Adrenal gland (tissue), 9 donors: ENCODE measurements at regions not wholly inside any gene's neighbourhood (a gene's known extent, or its start where the extent isn't known, plus 50 kb on each side); places are given as distances from the start of the nearest gene placed in this dataset.

ENCODE experiments used
- DNase-seq, 7 donors: peaks; one replicate each; pipeline ENCODE4 v3.0.0-alpha.2; 2019 to 2020
- H3K27ac ChIP-seq, 5 donors: fragments of 200-600 bp; sonication (generic) in 4 of 5; 1 replicate in 3 of 5; 2 replicates in 2 of 5; pipeline versions ENCODE4 v1.5.1 to v1.8.0; 2016 to 2020; ENCODE audit warnings: mild to moderate bottlenecking in 1 of 5
- H3K27me3 ChIP-seq: fragments of 200-600 bp; 2 replicates; pipeline ENCODE4 v1.8.0; 2021
- H3K36me3 ChIP-seq, 2 donors: fragments of 200-600 bp; replicated peaks in 1 of 2; 1 replicate in 1 of 2; 2 replicates in 1 of 2; pipeline versions ENCODE4 v1.5.1 to v1.8.0; 2018 to 2022
- H3K4me1 ChIP-seq, 2 donors: fragments of 200-600 bp; replicated peaks in 1 of 2; 1 replicate in 1 of 2; 2 replicates in 1 of 2; pipeline versions ENCODE4 v1.5.1 to v1.8.0; 2018 to 2021
- H3K4me3 ChIP-seq, 4 donors: fragments of 200-600 bp; sonication (generic) in 3 of 4; one replicate each; pipeline ENCODE4 v1.5.1; 2016 to 2018
- H3K9me3 ChIP-seq, 3 donors: fragments of 200-600 bp; sonication (generic) in 1 of 3; replicated peaks in 1 of 3; 1 replicate in 2 of 3; 2 replicates in 1 of 3; pipeline versions ENCODE4 v1.5.1 to v1.8.0; 2016 to 2021
- POLR2A ChIP-seq, 2 donors: fragments of 450-650 bp; IDR thresholded peaks; one replicate each; pipeline ENCODE4 v1.6.1; 2017; ENCODE audit warnings: antibody characterized with exemption in 2 of 2, mild to moderate bottlenecking in 2 of 2, moderate library complexity in 1 of 2
- WGBS, 4 donors: extraction: QIAGEN DNeasy Blood & Tissue Kit in 2 of 4; methylation state at CpG; one replicate each; pipeline versions ENCODE4 v1.1.5 to v1.1.7; 2013 to 2017; 5-methylcytosine and 5-hydroxymethylcytosine counted together
- intact Hi-C, 2 donors: fragments of 100-400 bp; cut with DNase I; formaldehyde crosslinking; loops; one replicate each; pipeline versions ENCODE4 v1.14.1 to v1.15.0; 2022 to 2023
- TF ChIP-seq, protein P1 (sequence below), 6 experiments: fragments of 450-650 bp in 4 of 6; fragments of 200-600 bp in 2 of 6; sonication (generic) in 1 of 6; IDR thresholded peaks; 1 replicate in 5 of 6; 2 replicates in 1 of 6; pipeline versions ENCODE4 v1.5.1 to v1.8.0; 2016 to 2021; ENCODE audit warnings: antibody characterized with exemption in 6 of 6, mild to moderate bottlenecking in 2 of 6, moderate library complexity in 1 of 6
- donor health status: healthy with polysubstance abuse.
- donor health status: Bipolar disorder and iron deficiency.
- donor health status: DM: yes; HTN: yes; CAD: no.
- donor health status: DM: no; HTN: no; CAD: no.
- donor health status: DM: no; HTN: no; CAD: no.

DNA sequence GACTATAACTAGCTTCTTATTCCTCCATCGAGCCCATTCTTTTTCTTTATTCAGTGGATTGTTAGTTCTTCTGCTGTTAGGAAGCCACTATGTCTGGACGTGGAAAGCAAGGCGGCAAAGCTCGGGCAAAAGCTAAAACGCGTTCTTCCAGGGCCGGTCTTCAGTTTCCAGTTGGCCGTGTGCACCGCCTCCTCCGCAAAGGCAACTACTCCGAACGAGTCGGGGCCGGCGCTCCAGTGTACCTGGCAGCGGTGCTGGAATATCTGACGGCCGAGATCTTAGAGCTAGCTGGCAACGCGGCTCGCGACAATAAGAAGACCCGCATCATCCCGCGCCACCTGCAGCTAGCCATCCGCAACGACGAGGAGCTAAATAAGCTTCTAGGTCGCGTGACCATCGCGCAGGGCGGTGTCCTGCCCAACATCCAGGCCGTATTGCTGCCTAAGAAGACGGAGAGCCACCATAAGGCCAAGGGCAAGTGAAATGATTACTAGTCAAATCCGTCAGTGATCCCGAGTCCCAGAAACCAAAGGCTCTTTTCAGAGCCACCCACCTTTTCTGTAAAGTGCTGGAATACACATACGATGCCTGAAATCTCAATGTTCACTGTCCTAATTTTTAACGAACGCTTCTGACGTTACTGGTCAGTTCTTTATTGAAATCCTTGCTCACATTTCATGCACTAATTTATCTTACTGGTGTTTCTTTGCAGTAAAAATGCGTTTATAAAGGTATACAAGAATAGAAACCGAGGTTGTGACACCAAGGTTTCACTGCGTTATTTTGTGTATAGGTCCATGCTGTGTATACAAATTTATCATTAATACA lies 129.9 kb downstream of the HFE start:
- peak; percentile 82 to 97 (median 92) for DNase-seq
- peak overlapping the region in 3 of 4 donors; percentile 6 to 53 (median 50) for H3K4me3 ChIP-seq
- peak; percentile 59 to 96 for TF ChIP-seq POLR2A (IDR thresholded peaks at IDR 0.05)
- TF ChIP-seq, protein P1, sequence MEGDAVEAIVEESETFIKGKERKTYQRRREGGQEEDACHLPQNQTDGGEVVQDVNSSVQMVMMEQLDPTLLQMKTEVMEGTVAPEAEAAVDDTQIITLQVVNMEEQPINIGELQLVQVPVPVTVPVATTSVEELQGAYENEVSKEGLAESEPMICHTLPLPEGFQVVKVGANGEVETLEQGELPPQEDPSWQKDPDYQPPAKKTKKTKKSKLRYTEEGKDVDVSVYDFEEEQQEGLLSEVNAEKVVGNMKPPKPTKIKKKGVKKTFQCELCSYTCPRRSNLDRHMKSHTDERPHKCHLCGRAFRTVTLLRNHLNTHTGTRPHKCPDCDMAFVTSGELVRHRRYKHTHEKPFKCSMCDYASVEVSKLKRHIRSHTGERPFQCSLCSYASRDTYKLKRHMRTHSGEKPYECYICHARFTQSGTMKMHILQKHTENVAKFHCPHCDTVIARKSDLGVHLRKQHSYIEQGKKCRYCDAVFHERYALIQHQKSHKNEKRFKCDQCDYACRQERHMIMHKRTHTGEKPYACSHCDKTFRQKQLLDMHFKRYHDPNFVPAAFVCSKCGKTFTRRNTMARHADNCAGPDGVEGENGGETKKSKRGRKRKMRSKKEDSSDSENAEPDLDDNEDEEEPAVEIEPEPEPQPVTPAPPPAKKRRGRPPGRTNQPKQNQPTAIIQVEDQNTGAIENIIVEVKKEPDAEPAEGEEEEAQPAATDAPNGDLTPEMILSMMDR (IDR thresholded peaks at IDR 0.05), result peak; percentile 3 to 67 (median 38)
- H3K27ac ChIP-seq, result peak overlapping the region; percentile 84 to 97 (median 96)
- H3K27me3 ChIP-seq, result no peaks in the 10 kb centered on the region
- 0 to 1% (median 1%) methylated on average over 27 to 44 of the region's 44 CpGs for WGBS, 4 donors
- H3K4me1 ChIP-seq, result peaks cover 10 to 24% of the 10 kb centered on the region in 2 donors
- no peaks in the 10 kb centered on the region for H3K36me3 ChIP-seq
- intact Hi-C loops, result no loop called here
- no peaks in the 10 kb centered on the region for H3K9me3 ChIP-seq

DNA sequence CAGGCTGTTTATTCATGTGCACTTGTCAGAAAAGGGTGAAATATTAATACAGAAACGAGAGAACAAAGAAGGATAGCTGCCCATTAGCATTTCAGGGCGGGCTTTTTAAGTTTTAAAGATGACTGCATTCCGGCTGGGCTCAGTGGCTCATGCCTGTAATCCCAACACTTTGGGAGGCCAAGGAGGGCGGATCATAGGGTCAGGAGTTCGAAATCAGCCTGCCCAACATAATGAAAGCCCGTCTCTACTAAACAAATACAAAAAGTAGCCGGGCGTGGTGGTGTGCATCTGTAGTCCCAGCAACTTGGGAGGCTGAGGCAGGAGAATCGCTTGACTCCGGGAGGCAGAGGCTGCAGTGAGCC lies 130.5 kb downstream of the HFE start:
- Histone ChIP-seq H3K4me1 (peaks cover 10 to 24% of the 10 kb centered on the region in 2 donors), H3K36me3 (no peaks in the 10 kb centered on the region), H3K27ac (peak overlapping the region; percentile 84 to 97 (median 96)), H3K27me3 (no peaks in the 10 kb centered on the region), H3K4me3 (peak overlapping the region in 2 of 4 donors; percentile 50 to 53), H3K9me3 (no peaks in the 10 kb centered on the region)
- TF ChIP-seq, protein P1 (IDR thresholded peaks at IDR 0.05), result no peak
- TF ChIP-seq POLR2A (IDR thresholded peaks at IDR 0.05), result no peak
- intact Hi-C loops, result no loop called here
- WGBS, 4 donors, result 11 to 19% (median 15%) methylated on average over 10 of the region's 10 CpGs
- DNase-seq, result peak in 4 of 7 donors; percentile 30 to 76 (median 36)

DNA sequence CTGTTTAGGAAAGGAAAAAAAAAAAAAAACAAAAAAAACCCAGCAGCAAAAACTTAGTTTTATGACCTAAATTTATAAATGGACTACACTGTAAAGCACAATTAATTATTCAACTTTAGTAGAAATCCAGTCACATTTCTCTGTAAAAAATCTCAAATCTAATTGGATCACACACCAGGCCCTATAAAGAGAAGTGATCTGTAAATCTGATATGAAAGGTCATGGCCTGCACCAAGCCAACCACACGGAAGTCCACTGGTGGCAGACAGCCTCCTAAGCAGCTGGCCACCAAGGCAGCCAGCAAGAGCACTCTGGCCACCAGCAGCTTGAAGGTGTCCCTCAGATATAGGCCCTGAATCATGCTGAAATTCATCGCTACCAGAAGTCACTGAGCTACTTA lies 131.6 kb downstream of the HFE start:
- intact Hi-C loops, result no loop called here
- TF ChIP-seq, protein P1 (IDR thresholded peaks at IDR 0.05), result no peak
- no peak for TF ChIP-seq POLR2A (IDR thresholded peaks at IDR 0.05)
- no peak overlapping the region for H3K27ac ChIP-seq
- peaks cover 14 to 30% of the 10 kb centered on the region in 2 donors for H3K4me1 ChIP-seq
- no peaks in the 10 kb centered on the region for H3K36me3 ChIP-seq
- H3K27me3 ChIP-seq, result no peaks in the 10 kb centered on the region
- H3K4me3 ChIP-seq, result no peak overlapping the region
- peak in 1 of 7 donors; percentile 16 for DNase-seq
- WGBS, 4 donors, result 60 to 81% (median 67%) methylated on average over 2 of the region's 2 CpGs
- H3K9me3 ChIP-seq, result no peaks in the 10 kb centered on the region

DNA sequence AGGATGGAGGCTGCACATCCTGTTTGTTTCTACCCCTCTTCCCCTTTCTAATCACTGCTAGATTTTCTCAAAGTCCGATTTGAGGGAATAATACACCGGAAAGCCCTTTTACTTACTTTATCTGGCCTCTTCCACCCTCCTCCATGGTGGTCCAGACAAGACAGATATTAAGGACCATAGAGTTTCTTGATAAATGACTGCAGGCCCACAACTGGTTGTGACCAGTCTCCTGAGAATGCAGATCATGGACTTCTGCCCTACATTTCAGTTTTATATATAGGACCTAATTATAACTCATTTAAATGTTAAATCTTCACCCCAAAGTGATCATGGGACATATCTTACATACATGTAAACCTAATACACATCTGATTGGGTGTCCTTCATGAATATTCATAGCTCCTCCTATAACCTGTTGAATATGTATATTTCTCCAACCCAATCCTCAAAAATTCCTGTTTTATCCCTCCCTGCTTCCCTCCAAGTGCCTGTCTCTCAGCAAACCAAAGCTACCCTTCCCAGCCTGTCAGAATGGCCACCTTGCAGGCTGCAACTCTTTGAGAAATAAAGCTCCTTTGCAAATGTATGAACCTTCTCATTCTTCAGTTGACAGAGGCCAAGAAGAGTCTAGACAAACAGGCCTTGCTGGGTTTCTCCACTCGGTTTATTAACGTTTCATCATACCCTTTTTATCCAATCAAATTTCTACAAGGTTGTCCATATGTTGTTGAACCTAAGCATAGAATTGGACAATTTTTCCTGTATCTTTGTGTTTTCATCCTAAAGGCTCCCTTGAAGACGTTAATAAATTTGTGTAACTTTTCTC lies 133.1 kb downstream of the HFE start:
- DNase-seq, result no peak
- Histone ChIP-seq H3K4me3 (no peak overlapping the region), H3K9me3 (no peaks in the 10 kb centered on the region), H3K36me3 (no peaks in the 10 kb centered on the region), H3K27ac (no peak overlapping the region), H3K27me3 (no peaks in the 10 kb centered on the region), H3K4me1 (peaks cover 14 to 24% of the 10 kb centered on the region in 2 donors)
- TF ChIP-seq, protein P1 (IDR thresholded peaks at IDR 0.05), result no peak
- TF ChIP-seq POLR2A (IDR thresholded peaks at IDR 0.05), result no peak
- 71 to 84% (median 78%) methylated on average over 5 of the region's 5 CpGs for whole genome bisulfite sequencing, 4 donors
- intact Hi-C loops, result no loop called here
